Peyer's patch (tissue), 4 donors: ENCODE measurements at regions not wholly inside any gene's neighbourhood (a gene's known extent, or its start where the extent isn't known, plus 50 kb on each side); places are given as distances from the start of the nearest gene placed in this dataset.

Experiments used
- CTCF ChIP-seq, 6 experiments: fragments of 450-650 bp in 4 of 6; fragments of 200-600 bp in 2 of 6; sonication (generic) in 1 of 6; IDR thresholded peaks; one replicate each; pipeline ENCODE4 v1.5.1; 2017 to 2019; ENCODE audit warnings: antibody characterized with exemption in 6 of 6, mild to moderate bottlenecking in 3 of 6, moderate library complexity in 1 of 6
- POLR2A ChIP-seq, 2 donors: fragments of 450-650 bp; IDR thresholded peaks; one replicate each; pipeline ENCODE4 v1.5.1; 2017; ENCODE audit warnings: antibody characterized with exemption in 2 of 2, mild to moderate bottlenecking in 2 of 2, moderate library complexity in 2 of 2

GRCh38 chr14:38929416-38929815 is 173.6 kb downstream of the SEC23A start:
- TF ChIP-seq CTCF (IDR thresholded peaks at IDR 0.05) (no peak), POLR2A (IDR thresholded peaks at IDR 0.05) (no peak)
